Transverse colon (tissue), 4 donors: ENCODE measurements at regions not wholly inside any gene's neighbourhood (a gene's known extent, or its start where the extent isn't known, plus 50 kb on each side); places are given as distances from the start of the nearest gene placed in this dataset.

Source experiments
- CTCF ChIP-seq, 5 experiments: fragments of 200-600 bp in 3 of 5; fragments of 450-650 bp in 2 of 5; sonication (generic) in 3 of 5; IDR thresholded peaks; 1 replicate in 2 of 5; 2 replicates in 3 of 5; pipeline ENCODE4 v1.5.1; 2016 to 2017; ENCODE audit warnings: antibody characterized with exemption in 5 of 5, inconsistent platforms in 3 of 5, mild to moderate bottlenecking in 2 of 5, moderate library complexity in 1 of 5
- EP300 ChIP-seq: sonication (generic); formaldehyde crosslinking; IDR thresholded peaks from one replicate; pipeline ENCODE4 v1.6.1; 2017; ENCODE audit warnings: antibody characterized with exemption, low read depth
- POLR2AphosphoS5 ChIP-seq, 3 donors: sonication (generic); formaldehyde crosslinking; IDR thresholded peaks; one replicate each; pipeline ENCODE4 v1.6.1; 2016; ENCODE audit warnings: antibody characterized with exemption in 3 of 3

DNA sequence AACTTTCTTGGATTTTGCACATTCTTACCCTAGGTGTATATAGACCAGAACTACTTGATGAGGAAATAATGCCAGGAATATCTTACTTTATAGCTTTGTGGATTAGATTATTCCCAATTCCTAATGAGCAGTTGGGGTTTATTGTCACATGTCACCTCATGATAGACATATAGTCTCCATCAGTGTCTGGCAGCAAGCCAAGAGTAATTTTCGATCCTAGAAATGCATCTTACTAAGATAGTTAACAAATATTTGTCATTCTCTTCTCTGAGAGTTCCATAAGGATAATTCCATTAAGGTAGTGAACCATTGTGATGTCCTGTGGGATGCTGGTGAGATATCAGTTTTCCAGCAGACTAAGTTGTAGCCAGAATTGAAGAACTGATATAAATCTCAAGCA, 1282.9 kb upstream of the B3GALT2 start:
- no peak for TF ChIP-seq POLR2AphosphoS5 (IDR thresholded peaks at IDR 0.05)
- TF ChIP-seq CTCF (IDR thresholded peaks at IDR 0.05) = no peak
- no peak for TF ChIP-seq EP300
